ENCODE measurements at regions not wholly inside any gene's neighbourhood (a gene's known extent, or its start where the extent isn't known, plus 50 kb on each side); places are given as distances from the start of the nearest gene placed in this dataset.

DNA sequence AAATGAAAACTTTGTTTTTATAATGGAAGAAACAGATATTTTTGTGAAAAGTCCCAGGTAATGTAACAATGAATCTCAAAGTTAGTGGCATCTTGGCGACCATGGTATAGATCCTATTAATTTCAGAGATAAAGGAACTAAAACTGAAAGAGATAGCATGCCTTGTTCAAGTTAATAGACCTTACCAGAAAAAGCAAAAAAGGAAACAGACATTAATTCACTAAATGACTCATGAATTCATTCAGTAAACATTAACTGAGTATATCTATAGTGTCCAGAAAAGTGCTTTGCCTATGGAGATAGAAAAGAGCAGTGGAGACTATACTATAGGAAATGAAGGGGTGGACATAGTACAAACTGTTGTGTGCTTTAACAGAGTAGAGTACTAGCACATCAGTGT is 763.3 kb downstream of the TRIB2 start:
- TF ChIP-seq CREB1 (CRISPR knock-in tag; IDR thresholded peaks at IDR 0.05; ENCODE audit: low read depth) (no peak), POLR2AphosphoS5 (IDR thresholded peaks at IDR 0.05; ENCODE audit: low read depth) (no peak), JUNB (IDR thresholded peaks at IDR 0.05; ENCODE audit: unreplicated experiment) (no peak), ZNF462 (CRISPR knock-in tag; IDR thresholded peaks at IDR 0.05) (no peak), ZNF331 (CRISPR knock-in tag; IDR thresholded peaks at IDR 0.05; ENCODE audit: low read depth) (no peak), STAT1 (IDR thresholded peaks at IDR 0.05; ENCODE audit: unreplicated experiment) (no peak), EZH2 (IDR thresholded peaks at IDR 0.05; ENCODE audit: low read depth, unreplicated experiment) (no peak), ZNF114 (CRISPR knock-in tag; IDR thresholded peaks at IDR 0.05) (no peak), NANOG (IDR thresholded peaks at IDR 0.05; ENCODE audit: borderline replicate concordance) (no peak)
- TF ChIP-seq, protein P1, sequence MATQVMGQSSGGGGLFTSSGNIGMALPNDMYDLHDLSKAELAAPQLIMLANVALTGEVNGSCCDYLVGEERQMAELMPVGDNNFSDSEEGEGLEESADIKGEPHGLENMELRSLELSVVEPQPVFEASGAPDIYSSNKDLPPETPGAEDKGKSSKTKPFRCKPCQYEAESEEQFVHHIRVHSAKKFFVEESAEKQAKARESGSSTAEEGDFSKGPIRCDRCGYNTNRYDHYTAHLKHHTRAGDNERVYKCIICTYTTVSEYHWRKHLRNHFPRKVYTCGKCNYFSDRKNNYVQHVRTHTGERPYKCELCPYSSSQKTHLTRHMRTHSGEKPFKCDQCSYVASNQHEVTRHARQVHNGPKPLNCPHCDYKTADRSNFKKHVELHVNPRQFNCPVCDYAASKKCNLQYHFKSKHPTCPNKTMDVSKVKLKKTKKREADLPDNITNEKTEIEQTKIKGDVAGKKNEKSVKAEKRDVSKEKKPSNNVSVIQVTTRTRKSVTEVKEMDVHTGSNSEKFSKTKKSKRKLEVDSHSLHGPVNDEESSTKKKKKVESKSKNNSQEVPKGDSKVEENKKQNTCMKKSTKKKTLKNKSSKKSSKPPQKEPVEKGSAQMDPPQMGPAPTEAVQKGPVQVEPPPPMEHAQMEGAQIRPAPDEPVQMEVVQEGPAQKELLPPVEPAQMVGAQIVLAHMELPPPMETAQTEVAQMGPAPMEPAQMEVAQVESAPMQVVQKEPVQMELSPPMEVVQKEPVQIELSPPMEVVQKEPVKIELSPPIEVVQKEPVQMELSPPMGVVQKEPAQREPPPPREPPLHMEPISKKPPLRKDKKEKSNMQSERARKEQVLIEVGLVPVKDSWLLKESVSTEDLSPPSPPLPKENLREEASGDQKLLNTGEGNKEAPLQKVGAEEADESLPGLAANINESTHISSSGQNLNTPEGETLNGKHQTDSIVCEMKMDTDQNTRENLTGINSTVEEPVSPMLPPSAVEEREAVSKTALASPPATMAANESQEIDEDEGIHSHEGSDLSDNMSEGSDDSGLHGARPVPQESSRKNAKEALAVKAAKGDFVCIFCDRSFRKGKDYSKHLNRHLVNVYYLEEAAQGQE (IDR thresholded peaks at IDR 0.05; ENCODE audit: unreplicated experiment): no peak
- TF ChIP-seq, protein P2, sequence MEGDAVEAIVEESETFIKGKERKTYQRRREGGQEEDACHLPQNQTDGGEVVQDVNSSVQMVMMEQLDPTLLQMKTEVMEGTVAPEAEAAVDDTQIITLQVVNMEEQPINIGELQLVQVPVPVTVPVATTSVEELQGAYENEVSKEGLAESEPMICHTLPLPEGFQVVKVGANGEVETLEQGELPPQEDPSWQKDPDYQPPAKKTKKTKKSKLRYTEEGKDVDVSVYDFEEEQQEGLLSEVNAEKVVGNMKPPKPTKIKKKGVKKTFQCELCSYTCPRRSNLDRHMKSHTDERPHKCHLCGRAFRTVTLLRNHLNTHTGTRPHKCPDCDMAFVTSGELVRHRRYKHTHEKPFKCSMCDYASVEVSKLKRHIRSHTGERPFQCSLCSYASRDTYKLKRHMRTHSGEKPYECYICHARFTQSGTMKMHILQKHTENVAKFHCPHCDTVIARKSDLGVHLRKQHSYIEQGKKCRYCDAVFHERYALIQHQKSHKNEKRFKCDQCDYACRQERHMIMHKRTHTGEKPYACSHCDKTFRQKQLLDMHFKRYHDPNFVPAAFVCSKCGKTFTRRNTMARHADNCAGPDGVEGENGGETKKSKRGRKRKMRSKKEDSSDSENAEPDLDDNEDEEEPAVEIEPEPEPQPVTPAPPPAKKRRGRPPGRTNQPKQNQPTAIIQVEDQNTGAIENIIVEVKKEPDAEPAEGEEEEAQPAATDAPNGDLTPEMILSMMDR (conservative IDR thresholded peaks at IDR 0.05; ENCODE audit: low read depth in 2 of 2): no peak

More for the DNA sequence above, 763.3 kb downstream of the TRIB2 start:
- 0 out of 2 replicates have a peak, but pooled peaks cover 7% of the 10 kb centered on the region for H3K36me3 ChIP-seq (ENCODE audit: insufficient read depth)
- Mint-ChIP-seq H3K27ac (no peak overlapping the region), H3K4me3 (no peak overlapping the region), H3K27me3 (ENCODE audit: insufficient read depth, low read depth, poor library complexity) (no peaks in the 10 kb centered on the region), H3K9me3 (peaks cover 3% of the 10 kb centered on the region; the same call in 2 of the 3 replicates), H3K36me3 (ENCODE audit: low read depth) (0 out of 3 replicates have a peak, but pooled peaks cover 3% of the 10 kb centered on the region), H3K4me1 (no peaks in the 10 kb centered on the region; the same call in 2 of the 3 replicates)
- DNase-seq (ENCODE audit: low spot score): no peak
- no peak overlapping the region for H2AFZ ChIP-seq
- no peaks in the 10 kb centered on the region for H4K20me1 ChIP-seq (replicated peaks; ENCODE audit: insufficient read depth)
- no peak overlapping the region for H3K4me3 ChIP-seq
- H3K9me2 ChIP-seq (ENCODE audit: insufficient read depth): no peaks in the 10 kb centered on the region
- ATAC-seq: no peak
- no peak overlapping the region for H3K27ac ChIP-seq (ENCODE audit: low read depth)
- no peaks in the 10 kb centered on the region for H3K79me2 ChIP-seq (replicated peaks; ENCODE audit: insufficient read depth)
- no peaks in the 10 kb centered on the region for H3F3A ChIP-seq (replicated peaks; ENCODE audit: low read depth)
- no peaks in the 10 kb centered on the region for H3K4me1 ChIP-seq (ENCODE audit: insufficient read depth)
- H3K27me3 ChIP-seq (ENCODE audit: insufficient read depth): no peaks in the 10 kb centered on the region
- no peak overlapping the region for H3K4me2 ChIP-seq
